ENCODE measurements at regions not wholly inside any gene's neighbourhood (a gene's known extent, or its start where the extent isn't known, plus 50 kb on each side); places are given as distances from the start of the nearest gene placed in this dataset.

GRCh38 chr16:72558501-72558900 is 386.5 kb upstream of the PMFBP1 start:
- TF ChIP-seq POLR2A (IDR thresholded peaks at IDR 0.05; ENCODE audit: extremely low read depth, insufficient read length) (no peak), CTCF (IDR thresholded peaks at IDR 0.05; ENCODE audit: low read depth, low read length) (no peak), MAX (IDR thresholded peaks at IDR 0.05; ENCODE audit: low read depth, low read length) (no peak)
